Gastroesophageal sphincter (tissue), 3 donors: ENCODE measurements at regions not wholly inside any gene's neighbourhood (a gene's known extent, or its start where the extent isn't known, plus 50 kb on each side); places are given as distances from the start of the nearest gene placed in this dataset.

ENCODE experiments used
- CTCF ChIP-seq, 4 experiments: fragments of 200-600 bp in 2 of 4; fragments of 450-650 bp in 2 of 4; sonication (generic) in 1 of 4; IDR thresholded peaks; one replicate each; pipeline ENCODE4 v1.5.1; 2017 to 2019; ENCODE audit warnings: antibody characterized with exemption in 4 of 4, mild to moderate bottlenecking in 2 of 4, moderate library complexity in 2 of 4
- EP300 ChIP-seq: sonication (generic); formaldehyde crosslinking; IDR thresholded peaks from one replicate; pipeline ENCODE4 v1.6.1; 2017; ENCODE audit warnings: antibody characterized with exemption, mild to moderate bottlenecking
- POLR2A ChIP-seq, 2 donors: fragments of 450-650 bp; IDR thresholded peaks; one replicate each; pipeline ENCODE4 v1.6.1; 2017; ENCODE audit warnings: antibody characterized with exemption in 2 of 2, mild to moderate bottlenecking in 2 of 2, moderate library complexity in 1 of 2
- POLR2AphosphoS5 ChIP-seq: sonication (generic); formaldehyde crosslinking; IDR thresholded peaks from one replicate; pipeline ENCODE4 v1.6.1; 2017; ENCODE audit warnings: antibody characterized with exemption

DNA sequence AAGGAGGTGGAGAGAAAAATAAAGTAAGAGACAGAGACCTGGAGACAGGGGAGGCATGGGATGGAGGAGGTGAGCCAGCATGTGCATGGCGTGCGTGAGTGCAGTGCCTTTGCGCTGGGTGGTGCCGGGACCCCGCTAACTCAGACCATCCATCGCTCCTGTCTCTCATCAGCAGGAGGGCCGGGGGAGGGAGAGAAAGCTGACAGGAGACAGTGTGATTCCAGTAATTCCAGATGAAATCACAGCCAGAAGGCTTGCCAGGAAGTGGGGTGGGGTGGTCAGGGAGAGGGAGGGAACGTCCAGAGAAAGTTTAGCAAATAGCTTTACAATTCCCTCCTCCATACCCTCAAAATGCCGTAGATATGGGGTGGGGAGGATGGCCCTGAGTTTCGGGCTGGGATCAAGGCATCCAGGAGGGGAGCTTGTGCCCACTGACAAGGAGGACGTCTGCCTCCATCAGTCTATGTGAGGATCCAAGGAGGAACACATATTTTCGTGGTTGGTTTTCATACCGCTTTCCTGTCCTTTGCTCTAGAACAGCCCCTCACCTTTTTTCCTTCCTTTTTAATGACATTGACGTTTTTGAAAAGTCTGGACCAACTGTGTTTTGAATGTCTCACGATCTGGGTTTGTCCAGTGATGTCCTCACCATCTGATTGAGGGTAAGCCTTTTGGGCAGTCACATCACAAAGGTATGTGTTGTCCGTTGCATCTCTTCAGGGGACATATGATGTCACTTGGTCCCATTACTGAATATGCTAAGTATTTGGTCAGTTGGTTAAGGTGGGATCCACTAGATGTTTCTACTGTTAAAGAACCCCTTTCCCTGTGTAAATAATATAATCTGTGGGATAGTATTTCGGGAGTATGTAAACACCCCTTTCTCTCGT, 567.3 kb downstream of the MIAT start:
- TF ChIP-seq POLR2AphosphoS5 (peak; percentile 44), CTCF (IDR thresholded peaks at IDR 0.05) (no peak), EP300 (no peak), POLR2A (IDR thresholded peaks at IDR 0.05) (no peak)
